NCI-H2029 treated with DMSO at 0.1 percent for 48 hours (cell line): ENCODE measurements at regions not wholly inside any gene's neighbourhood (a gene's known extent, or its start where the extent isn't known, plus 50 kb on each side); places are given as distances from the start of the nearest gene placed in this dataset.
"Not testable (repeated sequence)": the region's sequence is repeated elsewhere in the genome, so short reads cannot be mapped to it uniquely, and the experiment has no call there.

Experiments
- DNase-seq: peaks from one replicate; lab custom pipeline; 2025; lab: John Stamatoyannopoulos, UW

DNA sequence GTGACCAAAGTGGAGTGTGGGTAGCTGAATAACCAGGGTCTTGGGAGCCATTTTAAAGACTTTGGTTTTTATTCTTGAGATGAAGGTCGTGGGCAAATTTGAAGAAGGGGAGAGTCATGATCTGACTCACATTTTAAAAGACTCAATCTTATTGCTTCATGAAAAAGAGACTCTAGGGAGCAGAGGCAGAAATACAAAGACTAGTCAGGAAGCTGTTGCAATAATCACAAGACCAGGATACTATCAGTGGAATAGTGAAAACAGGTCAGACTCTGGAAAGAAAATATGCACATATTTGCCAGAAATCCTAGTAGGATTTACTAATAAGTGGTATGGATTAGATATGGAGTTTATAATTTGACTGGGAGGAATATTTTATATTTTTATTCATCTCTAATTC is 448.4 kb downstream of the RAPGEF2 start:
- no peak for DNase-seq

- DNase-seq, result no peak
Measured at GRCh38 chr4:159552979-159553768, 450.3 kb downstream of the RAPGEF2 start.

GRCh38 chr4:159555873-159556272 is 453.0 kb downstream of the RAPGEF2 start:
- no peak for DNase-seq

DNA sequence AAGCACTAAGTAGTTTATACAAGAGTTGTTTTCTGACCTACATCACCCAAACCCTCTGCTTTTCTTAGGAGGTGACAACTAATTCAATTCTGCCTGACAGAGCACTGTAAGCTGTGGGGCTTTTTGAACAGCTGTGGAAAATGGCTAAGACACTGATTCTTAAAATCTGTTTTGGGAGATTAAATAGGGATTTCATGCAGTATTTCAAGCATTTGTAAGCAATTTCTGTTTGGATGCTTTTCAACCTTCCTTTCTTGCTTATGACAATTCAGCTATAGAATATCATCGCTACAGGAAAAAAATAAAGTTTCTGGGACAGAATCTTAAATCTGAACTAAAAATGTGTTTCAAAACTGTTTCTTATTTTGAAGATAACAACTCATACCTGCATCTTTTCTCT is 459.5 kb downstream of the RAPGEF2 start:
- no peak for DNase-seq

GRCh38 chr4:159563257-159563656 is 460.4 kb downstream of the RAPGEF2 start:
- DNase-seq, result no peak

- DNase-seq, result no peak
Measured at GRCh38 chr4:159564615-159565014, 461.7 kb downstream of the RAPGEF2 start.

DNA sequence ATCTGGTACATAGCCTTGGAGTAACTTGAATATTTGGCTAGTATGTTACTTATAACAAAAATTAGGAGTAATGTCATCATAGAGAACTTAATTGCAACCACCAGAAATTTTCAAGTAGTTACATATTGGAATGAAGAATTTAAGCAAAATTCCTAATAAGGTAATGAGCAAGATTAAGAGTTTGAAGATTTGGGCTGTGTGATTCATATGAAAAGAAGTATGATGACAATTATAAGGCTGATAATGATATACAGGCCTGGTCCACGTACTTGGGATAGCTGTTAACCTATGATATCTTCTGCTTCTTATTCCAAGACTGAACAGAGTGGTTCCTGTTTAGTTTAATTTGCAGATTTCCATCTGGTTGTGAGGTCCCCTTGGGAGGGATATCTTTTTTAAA is 463.9 kb downstream of the RAPGEF2 start:
- no peak for DNase-seq

DNA sequence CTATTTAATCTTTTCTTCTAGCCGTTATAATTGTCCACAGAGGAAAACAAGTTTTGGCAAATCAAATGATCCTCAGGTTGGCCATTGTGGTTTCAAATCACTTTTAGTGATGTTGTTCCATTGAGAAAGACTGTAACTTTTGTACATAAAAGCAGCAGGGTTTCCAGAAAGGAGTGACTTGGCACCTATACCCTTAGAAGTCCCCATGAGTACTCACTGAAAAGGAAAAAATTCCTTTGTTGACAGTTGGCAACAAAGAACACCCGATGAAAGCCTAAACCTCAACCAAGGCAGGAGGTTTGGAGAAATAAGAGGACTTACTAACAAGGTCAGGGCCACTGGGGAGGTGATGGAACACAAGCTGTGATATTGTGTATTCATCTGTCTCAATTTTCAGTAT is 474.4 kb downstream of the RAPGEF2 start:
- no peak for DNase-seq

DNA sequence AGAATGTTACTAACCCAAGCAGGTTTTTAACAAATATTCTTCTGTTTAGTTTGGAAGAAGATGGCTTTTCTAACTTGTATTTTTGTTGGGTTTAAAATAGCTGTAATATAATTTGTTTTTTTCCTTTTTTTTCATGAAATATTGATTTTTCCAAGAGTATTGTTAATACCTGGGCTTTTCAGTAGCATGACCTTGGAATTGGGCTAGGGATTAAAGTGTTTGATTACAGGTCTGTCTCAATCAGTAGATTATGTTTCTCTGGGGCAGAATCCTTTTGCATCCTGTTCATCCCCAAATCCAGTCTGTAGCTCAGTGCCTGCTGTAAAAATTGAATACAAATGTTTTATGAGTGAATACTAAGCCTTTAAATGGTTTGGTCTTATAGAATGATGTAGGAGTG is 479.8 kb downstream of the RAPGEF2 start:
- no peak for DNase-seq

DNA sequence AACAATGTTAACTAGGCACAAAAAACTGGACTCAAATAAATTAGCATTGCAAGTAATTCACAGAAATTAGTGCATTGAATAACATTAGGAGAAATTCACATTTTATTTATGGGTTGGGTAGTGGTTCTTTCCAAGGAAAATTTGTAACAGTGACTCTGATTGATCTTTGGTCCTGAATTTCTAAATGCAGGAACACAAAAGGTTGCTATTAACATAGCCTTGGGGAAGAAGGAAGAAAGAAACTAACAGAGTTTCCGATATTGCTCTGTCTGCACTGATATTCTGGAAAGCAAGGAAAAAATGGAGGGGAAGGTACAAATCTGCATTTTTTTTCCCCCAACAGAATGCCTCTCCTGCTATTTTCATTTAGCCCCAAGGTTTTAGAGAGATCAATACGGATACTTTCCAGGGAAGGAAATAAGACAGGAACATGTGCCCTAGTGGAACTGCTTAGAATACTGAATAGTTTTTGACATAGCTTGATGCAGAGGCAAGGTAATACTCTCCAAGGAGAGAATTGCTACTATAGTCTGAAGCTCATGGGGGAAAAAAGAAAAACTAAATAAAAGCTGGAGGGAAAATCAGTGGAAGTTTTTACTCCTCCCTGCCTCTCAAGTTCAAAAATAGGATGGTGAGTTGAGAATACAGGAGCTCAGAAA is 490.1 kb downstream of the RAPGEF2 start:
- no peak for DNase-seq

GRCh38 chr4:159593681-159594080 is 490.8 kb downstream of the RAPGEF2 start:
- no peak for DNase-seq

GRCh38 chr4:159594576-159594975 is 491.7 kb downstream of the RAPGEF2 start:
- DNase-seq, result no peak

- DNase-seq, result not testable (repeated sequence)
Measured at GRCh38 chr4:159595101-159595500, 492.2 kb downstream of the RAPGEF2 start.

DNA sequence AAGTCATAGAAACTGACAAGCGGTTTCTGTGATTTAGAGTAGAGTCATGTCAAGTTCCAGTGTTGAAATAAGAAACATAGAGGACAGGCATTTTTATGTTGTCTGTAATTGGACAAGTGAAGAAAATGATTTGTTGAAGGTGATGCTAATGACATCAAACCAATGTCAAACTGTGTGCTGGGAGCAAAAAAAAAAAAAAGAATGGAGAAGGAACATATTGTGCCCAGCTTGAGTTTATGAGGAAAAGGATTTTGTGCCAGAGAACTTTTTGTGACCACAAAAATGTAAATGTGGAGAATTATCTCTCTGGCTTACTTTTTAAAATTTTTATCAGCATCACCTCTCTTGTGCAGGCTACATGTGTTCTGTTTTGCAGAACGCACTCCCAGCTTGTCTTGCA is 495.7 kb downstream of the RAPGEF2 start:
- no peak for DNase-seq

- DNase-seq, result no peak
Measured at GRCh38 chr4:159600061-159600460, 497.2 kb downstream of the RAPGEF2 start.

- DNase-seq, result no peak
Measured at GRCh38 chr4:159604781-159605180, 501.9 kb downstream of the RAPGEF2 start.

GRCh38 chr4:159606835-159607234 is 504.0 kb downstream of the RAPGEF2 start:
- no peak for DNase-seq

GRCh38 chr4:159607809-159608208 is 504.9 kb downstream of the RAPGEF2 start:
- DNase-seq, result no peak

- DNase-seq, result no peak
Measured at GRCh38 chr4:159608436-159608835, 505.6 kb downstream of the RAPGEF2 start.

- DNase-seq, result no peak
Measured at GRCh38 chr4:159632031-159632430, 529.2 kb downstream of the RAPGEF2 start.

DNA sequence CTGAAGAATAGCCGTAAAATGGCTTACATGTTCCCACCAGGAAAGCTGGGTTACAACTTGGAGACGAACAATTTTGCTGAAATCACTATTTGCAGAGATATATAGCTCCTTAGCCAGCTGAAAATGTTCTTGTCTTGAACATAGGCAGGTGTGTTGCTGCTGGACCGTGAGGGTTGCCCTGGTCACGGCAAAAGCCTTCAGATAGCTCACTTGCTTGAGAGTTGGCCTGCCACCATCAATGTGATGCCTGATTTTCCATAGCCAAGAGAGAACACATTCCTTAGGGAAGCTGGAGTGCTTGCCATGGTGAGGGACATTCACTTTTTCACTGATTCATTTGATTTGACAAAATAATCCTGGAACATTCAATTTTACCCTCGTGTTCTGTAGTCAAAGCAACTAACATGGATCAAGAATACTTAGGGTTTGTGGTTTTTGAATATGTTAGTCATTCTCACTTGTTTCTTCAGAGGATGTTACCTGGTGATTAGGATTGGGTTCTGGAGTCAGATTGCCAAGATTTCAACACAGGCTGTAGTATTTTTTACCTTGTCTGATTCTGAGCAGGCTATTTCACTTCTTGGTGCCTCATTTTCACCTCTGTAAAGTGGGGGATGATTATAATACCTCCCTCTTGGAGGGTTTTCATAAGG is 536.9 kb downstream of the RAPGEF2 start:
- no peak for DNase-seq

GRCh38 chr4:159649237-159649636 is 546.4 kb downstream of the RAPGEF2 start:
- DNase-seq, result no peak

- no peak for DNase-seq
Measured at GRCh38 chr4:159652871-159653270, 550.0 kb downstream of the RAPGEF2 start.
